ENCODE measurements at regions not wholly inside any gene's neighbourhood (a gene's known extent, or its start where the extent isn't known, plus 50 kb on each side); places are given as distances from the start of the nearest gene placed in this dataset.

GRCh38 chr13:62659365-62659764, 1243.7 kb upstream of the PCDH20 start:
- TF ChIP-seq, protein P1, sequence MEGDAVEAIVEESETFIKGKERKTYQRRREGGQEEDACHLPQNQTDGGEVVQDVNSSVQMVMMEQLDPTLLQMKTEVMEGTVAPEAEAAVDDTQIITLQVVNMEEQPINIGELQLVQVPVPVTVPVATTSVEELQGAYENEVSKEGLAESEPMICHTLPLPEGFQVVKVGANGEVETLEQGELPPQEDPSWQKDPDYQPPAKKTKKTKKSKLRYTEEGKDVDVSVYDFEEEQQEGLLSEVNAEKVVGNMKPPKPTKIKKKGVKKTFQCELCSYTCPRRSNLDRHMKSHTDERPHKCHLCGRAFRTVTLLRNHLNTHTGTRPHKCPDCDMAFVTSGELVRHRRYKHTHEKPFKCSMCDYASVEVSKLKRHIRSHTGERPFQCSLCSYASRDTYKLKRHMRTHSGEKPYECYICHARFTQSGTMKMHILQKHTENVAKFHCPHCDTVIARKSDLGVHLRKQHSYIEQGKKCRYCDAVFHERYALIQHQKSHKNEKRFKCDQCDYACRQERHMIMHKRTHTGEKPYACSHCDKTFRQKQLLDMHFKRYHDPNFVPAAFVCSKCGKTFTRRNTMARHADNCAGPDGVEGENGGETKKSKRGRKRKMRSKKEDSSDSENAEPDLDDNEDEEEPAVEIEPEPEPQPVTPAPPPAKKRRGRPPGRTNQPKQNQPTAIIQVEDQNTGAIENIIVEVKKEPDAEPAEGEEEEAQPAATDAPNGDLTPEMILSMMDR (IDR thresholded peaks at IDR 0.05): no peak
- no peak for TF ChIP-seq POLR2A (IDR thresholded peaks at IDR 0.05)
